ENCODE measurements at regions not wholly inside any gene's neighbourhood (a gene's known extent, or its start where the extent isn't known, plus 50 kb on each side); places are given as distances from the start of the nearest gene placed in this dataset.
A peak's percentile ranks its signal among the peaks of the same experiment; 100 is the strongest.

DNA sequence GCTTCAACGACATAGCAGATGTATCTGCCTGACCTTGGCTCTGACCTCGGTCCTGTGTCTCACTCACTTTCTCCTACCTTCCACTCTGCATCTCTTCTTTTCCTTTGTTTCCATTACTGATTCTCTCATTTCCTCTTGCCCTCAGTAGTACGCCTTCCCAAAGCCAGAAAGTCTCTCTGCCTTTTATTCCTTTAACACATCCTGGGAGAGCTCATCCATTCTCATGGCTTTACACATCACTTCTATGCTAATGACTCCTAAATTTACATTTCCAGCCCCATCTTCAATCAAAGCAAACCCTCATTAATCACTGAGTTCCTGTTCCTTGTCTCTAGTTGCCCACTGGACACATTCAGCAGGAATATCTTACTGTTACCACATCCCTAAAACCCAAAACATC lies 938.6 kb downstream of the NTRK3 start:
- H3K4me2 ChIP-seq (ENCODE audit: insufficient read depth in 1 of 2, low read depth in 2 of 2, low read length in 2 of 2) = no peak overlapping the region
- TF ChIP-seq, protein P1, sequence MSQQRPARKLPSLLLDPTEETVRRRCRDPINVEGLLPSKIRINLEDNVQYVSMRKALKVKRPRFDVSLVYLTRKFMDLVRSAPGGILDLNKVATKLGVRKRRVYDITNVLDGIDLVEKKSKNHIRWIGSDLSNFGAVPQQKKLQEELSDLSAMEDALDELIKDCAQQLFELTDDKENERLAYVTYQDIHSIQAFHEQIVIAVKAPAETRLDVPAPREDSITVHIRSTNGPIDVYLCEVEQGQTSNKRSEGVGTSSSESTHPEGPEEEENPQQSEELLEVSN (IDR thresholded peaks at IDR 0.05) = no peak
- TF ChIP-seq, protein P2, sequence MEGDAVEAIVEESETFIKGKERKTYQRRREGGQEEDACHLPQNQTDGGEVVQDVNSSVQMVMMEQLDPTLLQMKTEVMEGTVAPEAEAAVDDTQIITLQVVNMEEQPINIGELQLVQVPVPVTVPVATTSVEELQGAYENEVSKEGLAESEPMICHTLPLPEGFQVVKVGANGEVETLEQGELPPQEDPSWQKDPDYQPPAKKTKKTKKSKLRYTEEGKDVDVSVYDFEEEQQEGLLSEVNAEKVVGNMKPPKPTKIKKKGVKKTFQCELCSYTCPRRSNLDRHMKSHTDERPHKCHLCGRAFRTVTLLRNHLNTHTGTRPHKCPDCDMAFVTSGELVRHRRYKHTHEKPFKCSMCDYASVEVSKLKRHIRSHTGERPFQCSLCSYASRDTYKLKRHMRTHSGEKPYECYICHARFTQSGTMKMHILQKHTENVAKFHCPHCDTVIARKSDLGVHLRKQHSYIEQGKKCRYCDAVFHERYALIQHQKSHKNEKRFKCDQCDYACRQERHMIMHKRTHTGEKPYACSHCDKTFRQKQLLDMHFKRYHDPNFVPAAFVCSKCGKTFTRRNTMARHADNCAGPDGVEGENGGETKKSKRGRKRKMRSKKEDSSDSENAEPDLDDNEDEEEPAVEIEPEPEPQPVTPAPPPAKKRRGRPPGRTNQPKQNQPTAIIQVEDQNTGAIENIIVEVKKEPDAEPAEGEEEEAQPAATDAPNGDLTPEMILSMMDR (IDR thresholded peaks at IDR 0.05; ENCODE audit: control extremely low read depth in 1 of 3, insufficient read depth in 1 of 3, low read depth in 1 of 3, low read length in 3 of 3) = no peak
- TF ChIP-seq GTF2F1 (IDR thresholded peaks at IDR 0.05; ENCODE audit: borderline replicate concordance, low read depth, low read length) = no peak
- no peak for TF ChIP-seq TEAD4 (IDR thresholded peaks at IDR 0.05; ENCODE audit: low read depth, low read length)
- no peak for TF ChIP-seq PHF8 (conservative IDR thresholded peaks at IDR 0.05; ENCODE audit: low read depth, low read length)
- no peak for TF ChIP-seq EP300 (IDR thresholded peaks at IDR 0.05; ENCODE audit: borderline replicate concordance in 1 of 2, low read depth in 2 of 2, low read length in 2 of 2)
- no peak for TF ChIP-seq SP4 (IDR thresholded peaks at IDR 0.05; ENCODE audit: low read length)
- no peak for TF ChIP-seq ASH2L (IDR thresholded peaks at IDR 0.05; ENCODE audit: low read length)
- no peak for TF ChIP-seq NRF1 (IDR thresholded peaks at IDR 0.05; ENCODE audit: low read depth, low read length)
- TF ChIP-seq HDAC6 (IDR thresholded peaks at IDR 0.05; ENCODE audit: low read depth, low read length) = no peak
- no peak for TF ChIP-seq BACH1 (IDR thresholded peaks at IDR 0.05; ENCODE audit: low read length)
- no peak for TF ChIP-seq ZNF274 (IDR thresholded peaks at IDR 0.05; ENCODE audit: borderline replicate concordance, extremely low read depth, low read length)

More for the DNA sequence above, 938.6 kb downstream of the NTRK3 start:
- 90% methylated on average over 3 of the region's 3 CpGs; no CpG with 5 or more reads in 1 of the 2 experiments for WGBS, 2 experiments (ENCODE audit: extremely low coverage in 1 of 2, insufficient coverage in 1 of 2, insufficient read length in 1 of 2, insufficient replicate concordance in 2 of 2, low coverage in 1 of 2, low lambda C conversion rate in 2 of 2, missing lambda C conversion rate in 1 of 2)
- H2BK5ac ChIP-seq (ENCODE audit: low read depth, low read length) = no peak overlapping the region
- no peaks in the 10 kb centered on the region for H3K27me3 ChIP-seq (replicated peaks in 1 of 4; ENCODE audit: control insufficient read depth in 3 of 4, extremely low read depth in 1 of 4, insufficient read depth in 3 of 4, low read length in 3 of 4)
- 0 out of 2 replicates have a peak overlapping the region, but pooled peaks have one; percentile 38 for H3K18ac ChIP-seq (ENCODE audit: extremely low read depth, low read length)
- no peak overlapping the region for H3K27ac ChIP-seq (ENCODE audit: low read depth, low read length)
- no peak overlapping the region for H3K23ac ChIP-seq (ENCODE audit: insufficient read length)
- H2BK12ac ChIP-seq (ENCODE audit: low read depth, low read length) = no peak overlapping the region
- no peak overlapping the region for H2BK20ac ChIP-seq (ENCODE audit: low read length)
- no peak overlapping the region for H4K91ac ChIP-seq (replicated peaks; ENCODE audit: insufficient read length, low read length)
- H2AFZ ChIP-seq (ENCODE audit: low read length) = peak overlapping the region; percentile 60; the same call in 1 of the 2 replicates
- H3K9me3 ChIP-seq (ENCODE audit: insufficient read depth in 2 of 2, low read depth in 1 of 2, low read length in 1 of 2) = no peaks in the 10 kb centered on the region
- H2BK120ac ChIP-seq (replicated peaks; ENCODE audit: low read depth, low read length) = no peak overlapping the region
- DNase-seq (ENCODE audit: low read depth in 1 of 2, low spot score in 2 of 2) (no peak), FAIRE-seq (no peak)
- H3K23me2 ChIP-seq (ENCODE audit: low read depth, low read length) = no peaks in the 10 kb centered on the region; the same call in 1 of the 2 replicates
- no peak overlapping the region for H3K4ac ChIP-seq (replicated peaks; ENCODE audit: insufficient read length, low read depth, low read length)
- no peak overlapping the region for H3K4me3 ChIP-seq (ENCODE audit: extremely low read depth in 1 of 4, insufficient read depth in 2 of 4, low read depth in 3 of 4, low read length in 4 of 4)
- no peaks in the 10 kb centered on the region for H4K20me1 ChIP-seq (replicated peaks in 1 of 2; ENCODE audit: control insufficient read depth in 1 of 2, insufficient read depth in 2 of 2, low read length in 2 of 2)
- H4K8ac ChIP-seq (ENCODE audit: extremely low read depth, insufficient read depth, low read length) = no peak overlapping the region
- H2BK15ac ChIP-seq (ENCODE audit: low read length) = no peak overlapping the region
- H3K9ac ChIP-seq (replicated peaks in 1 of 4; ENCODE audit: extremely low read depth in 1 of 4, low read depth in 3 of 4, low read length in 3 of 4) = no peak overlapping the region
- H3K36me3 ChIP-seq (ENCODE audit: control insufficient read depth in 2 of 4, insufficient read depth in 4 of 4, low read length in 3 of 4) = no peaks in the 10 kb centered on the region
- peaks cover 0 to 3% (median 2%) of the 10 kb centered on the region in 4 experiments; a peak in 2 of 7 replicates for H3K4me1 ChIP-seq (replicated peaks in 1 of 4; ENCODE audit: control insufficient read depth in 3 of 4, insufficient read depth in 4 of 4, low read length in 3 of 4)
- POLR2A ChIA-PET (ENCODE audit: partially characterized antibody) = no interaction called here
- H2AK5ac ChIP-seq (ENCODE audit: low read depth, low read length) = no peak overlapping the region
- H3K56ac ChIP-seq (replicated peaks; ENCODE audit: insufficient read length, low read depth, low read length) = no peak overlapping the region
- H4K5ac ChIP-seq (ENCODE audit: insufficient read length, low read depth, low read length) = no peak overlapping the region
- H3K79me1 ChIP-seq (ENCODE audit: low read depth, low read length) = no peaks in the 10 kb centered on the region
- H3K14ac ChIP-seq (ENCODE audit: insufficient read length) = no peak overlapping the region
- H3K79me2 ChIP-seq (ENCODE audit: control insufficient read depth in 1 of 2, insufficient read depth in 2 of 2, low read length in 2 of 2) = no peaks in the 10 kb centered on the region
- CTCF ChIA-PET (ENCODE audit: partially characterized antibody) = no interaction called here
